Epithelial cell of prostate (primary cell): ENCODE measurements at regions not wholly inside any gene's neighbourhood (a gene's known extent, or its start where the extent isn't known, plus 50 kb on each side); places are given as distances from the start of the nearest gene placed in this dataset.

Experiments used
- DNase-seq: peaks from one replicate; pipeline ENCODE4 v3.0.0-alpha.2; 2011; ENCODE audit warnings: low read depth, low spot score
- H3K27ac ChIP-seq: fragments of 450-650 bp; 2 replicates; pipeline ENCODE4 v1.5.1; 2017; ENCODE audit warnings: mild to moderate bottlenecking

- DNase-seq = no peak
- no peak overlapping the region for H3K27ac ChIP-seq
Observed at GRCh38 chr5:35438786-35439185, 178.9 kb upstream of the SPEF2 start.

GRCh38 chr5:35438288-35438687 is 179.4 kb upstream of the SPEF2 start:
- DNase-seq = no peak
- no peak overlapping the region for H3K27ac ChIP-seq

- no peak overlapping the region for H3K27ac ChIP-seq
- DNase-seq = no peak
Observed at GRCh38 chr5:35436400-35437057, 181.1 kb upstream of the SPEF2 start.

GRCh38 chr5:35430381-35431162 is 187.1 kb upstream of the SPEF2 start:
- H3K27ac ChIP-seq = peak overlapping the region; percentile 44
- peak; percentile 37 for DNase-seq

- no peak for DNase-seq
- H3K27ac ChIP-seq = no peak overlapping the region
Observed at GRCh38 chr5:35420200-35420599, 189.9 kb upstream of the PRLR start.

- H3K27ac ChIP-seq = no peak overlapping the region
- DNase-seq = no peak
Observed at GRCh38 chr5:35417040-35417439, 186.8 kb upstream of the PRLR start.

GRCh38 chr5:35416217-35416988 is 186.1 kb upstream of the PRLR start:
- H3K27ac ChIP-seq = no peak overlapping the region
- no peak for DNase-seq

- no peak overlapping the region for H3K27ac ChIP-seq
- no peak for DNase-seq
Observed at GRCh38 chr5:35415309-35415708, 185.0 kb upstream of the PRLR start.

GRCh38 chr5:35409361-35409760 is 179.1 kb upstream of the PRLR start:
- H3K27ac ChIP-seq = no peak overlapping the region
- DNase-seq = no peak

- DNase-seq = no peak
- no peak overlapping the region for H3K27ac ChIP-seq
Observed at GRCh38 chr5:35408146-35408545, 177.9 kb upstream of the PRLR start.

- no peak overlapping the region for H3K27ac ChIP-seq
- no peak for DNase-seq
Observed at GRCh38 chr5:35407697-35408096, 177.4 kb upstream of the PRLR start.

GRCh38 chr5:35405938-35406337 is 175.7 kb upstream of the PRLR start:
- DNase-seq = no peak
- H3K27ac ChIP-seq = no peak overlapping the region

- no peak for DNase-seq
Observed at GRCh38 chr5:35404701-35405100, 174.4 kb upstream of the PRLR start.

GRCh38 chr5:35393901-35394300 is 163.6 kb upstream of the PRLR start:
- no peak overlapping the region for H3K27ac ChIP-seq
- no peak for DNase-seq

More at GRCh38 chr5:35404701-35405100, 174.4 kb upstream of the PRLR start:
- no peak overlapping the region for H3K27ac ChIP-seq

- no peak for DNase-seq
- H3K27ac ChIP-seq = no peak overlapping the region
Observed at GRCh38 chr5:35384658-35385057, 154.4 kb upstream of the PRLR start.

GRCh38 chr5:35383041-35383440 is 152.8 kb upstream of the PRLR start:
- no peak for DNase-seq

GRCh38 chr5:35377653-35378052 is 147.4 kb upstream of the PRLR start:
- no peak overlapping the region for H3K27ac ChIP-seq
- no peak for DNase-seq

More at GRCh38 chr5:35383041-35383440, 152.8 kb upstream of the PRLR start:
- H3K27ac ChIP-seq = no peak overlapping the region

- no peak overlapping the region for H3K27ac ChIP-seq
- no peak for DNase-seq
Observed at GRCh38 chr5:35374584-35374983, 144.3 kb upstream of the PRLR start.

GRCh38 chr5:35373249-35373648 is 143.0 kb upstream of the PRLR start:
- no peak for DNase-seq

GRCh38 chr5:35372482-35372881 is 142.2 kb upstream of the PRLR start:
- DNase-seq = no peak
- H3K27ac ChIP-seq = no peak overlapping the region

More at GRCh38 chr5:35373249-35373648, 143.0 kb upstream of the PRLR start:
- H3K27ac ChIP-seq = no peak overlapping the region

- no peak overlapping the region for H3K27ac ChIP-seq
- DNase-seq = no peak
Observed at GRCh38 chr5:35371951-35372426, 141.7 kb upstream of the PRLR start.
